GM12872 (cell line): ENCODE measurements at regions not wholly inside any gene's neighbourhood (a gene's known extent, or its start where the extent isn't known, plus 50 kb on each side); places are given as distances from the start of the nearest gene placed in this dataset.

ENCODE experiments used
- CTCF ChIP-seq: IDR thresholded peaks from 3 replicates; pipeline ENCODE4 v1.5.1; 2011; ENCODE audit warnings: low read depth, mild to moderate bottlenecking, low read length, moderate library complexity; ENCODE audit not compliant: insufficient read depth

- no peak for TF ChIP-seq CTCF
Observed at GRCh38 chr1:30129421-30130055, 593.8 kb downstream of the MATN1 start.

GRCh38 chr1:30129001-30129408 is 594.4 kb downstream of the MATN1 start:
- no peak for TF ChIP-seq CTCF

GRCh38 chr1:30126848-30127247 is 596.5 kb downstream of the MATN1 start:
- TF ChIP-seq CTCF: no peak

- no peak for TF ChIP-seq CTCF
Observed at GRCh38 chr1:30125821-30126170, 597.6 kb downstream of the MATN1 start.

- no peak for TF ChIP-seq CTCF
Observed at GRCh38 chr1:30125021-30125820, 598.2 kb downstream of the MATN1 start.

- no peak for TF ChIP-seq CTCF
Observed at GRCh38 chr1:30123896-30124295, 599.5 kb downstream of the MATN1 start.

- no peak for TF ChIP-seq CTCF
Observed at GRCh38 chr1:30123036-30123435, 600.3 kb downstream of the MATN1 start.
